HG03457 (cell line): ENCODE measurements at regions not wholly inside any gene's neighbourhood (a gene's known extent, or its start where the extent isn't known, plus 50 kb on each side); places are given as distances from the start of the nearest gene placed in this dataset.
"Not testable (repeated sequence)": the region's sequence is repeated elsewhere in the genome, so short reads cannot be mapped to it uniquely, and the experiment has no call there.

Experiments
- ATAC-seq: cut with Tn5 transposase; IDR thresholded peaks from one replicate; pipeline ENCODE4 v1.9.1; 2021; ENCODE audit warnings: moderate number of reproducible peaks; ENCODE audit not compliant: unreplicated experiment

GRCh38 chr2:118576109-118576855 is 271.2 kb downstream of the EN1 start:
- no peak for ATAC-seq

- not testable (repeated sequence) for ATAC-seq
These were observed 275.1 kb downstream of the EN1 start for GRCh38 chr2:118572380-118572779.

- no peak for ATAC-seq
These were observed 277.4 kb downstream of the EN1 start for GRCh38 chr2:118569876-118570535.

- ATAC-seq, result no peak
These were observed 278.7 kb downstream of the EN1 start for GRCh38 chr2:118568700-118569099.

GRCh38 chr2:118565786-118566540 is 281.5 kb downstream of the EN1 start:
- no peak for ATAC-seq

- ATAC-seq, result no peak
These were observed 282.1 kb downstream of the EN1 start for GRCh38 chr2:118565301-118565700.

GRCh38 chr2:118562144-118562543 is 285.3 kb downstream of the EN1 start:
- no peak for ATAC-seq

- no peak for ATAC-seq
These were observed 288.6 kb downstream of the EN1 start for GRCh38 chr2:118558846-118559245.

GRCh38 chr2:118557791-118558190 is 289.7 kb downstream of the EN1 start:
- no peak for ATAC-seq

GRCh38 chr2:118557016-118557415 is 290.4 kb downstream of the EN1 start:
- ATAC-seq, result no peak

GRCh38 chr2:118554616-118555015 is 292.8 kb downstream of the EN1 start:
- ATAC-seq, result no peak

- no peak for ATAC-seq
These were observed 297.9 kb downstream of the EN1 start for GRCh38 chr2:118549503-118549902.

GRCh38 chr2:118548880-118549488 is 298.5 kb downstream of the EN1 start:
- no peak for ATAC-seq

- no peak for ATAC-seq
These were observed 308.2 kb downstream of the EN1 start for GRCh38 chr2:118539290-118539689.

GRCh38 chr2:118536306-118536705 is 311.1 kb downstream of the EN1 start:
- no peak for ATAC-seq

- no peak for ATAC-seq
These were observed 311.6 kb downstream of the EN1 start for GRCh38 chr2:118535818-118536212.

- ATAC-seq, result no peak
These were observed 312.2 kb downstream of the EN1 start for GRCh38 chr2:118535171-118535817.

GRCh38 chr2:118530976-118531375 is 316.5 kb downstream of the EN1 start:
- no peak for ATAC-seq

GRCh38 chr2:118529908-118530599 is 317.4 kb downstream of the EN1 start:
- no peak for ATAC-seq

- ATAC-seq, result no peak
These were observed 319.9 kb downstream of the EN1 start for GRCh38 chr2:118527571-118527970.
